Neural cell (in vitro differentiated cells): ENCODE measurements at regions not wholly inside any gene's neighbourhood (a gene's known extent, or its start where the extent isn't known, plus 50 kb on each side); places are given as distances from the start of the nearest gene placed in this dataset.

Experiments used
- CTCF ChIP-seq: fragments of 450-650 bp; IDR thresholded peaks from 2 replicates; pipeline ENCODE4 v1.5.1; 2014; ENCODE audit warnings: antibody characterized with exemption, mild to moderate bottlenecking, moderate library complexity; ENCODE audit not compliant: poor library complexity, severe bottlenecking
- EZH2 ChIP-seq: fragments of 200-600, 300-800 bp; shearing (Covaris generic), sonication (generic); IDR thresholded peaks from 2 replicates; pipeline ENCODE4 v1.6.1; 2014; ENCODE audit warnings: antibody characterized with exemption, low read length, borderline replicate concordance, mild to moderate bottlenecking; ENCODE audit not compliant: insufficient read depth, poor library complexity, severe bottlenecking

- TF ChIP-seq EZH2 (no peak), CTCF (no peak)
These were observed 109.1 kb downstream of the LMO4 start for GRCh38 chr1:87437663-87438295.
